Osteocyte (in vitro differentiated cells): ENCODE measurements at regions not wholly inside any gene's neighbourhood (a gene's known extent, or its start where the extent isn't known, plus 50 kb on each side); places are given as distances from the start of the nearest gene placed in this dataset.

Experiments
- DNase-seq: peaks from one replicate; pipeline ENCODE4 v3.0.0; 2021; ENCODE audit warnings: mixed read lengths; ENCODE audit not compliant: unreplicated experiment; ENCODE audit errors: extremely low spot score
- H3K27ac Mint-ChIP-seq: one replicate; pipeline ENCODE4 v1.8.0; 2021; ENCODE audit warnings: mild to moderate bottlenecking, mixed read lengths; ENCODE audit not compliant: unreplicated experiment
- H3K27me3 Mint-ChIP-seq: one replicate; pipeline ENCODE4 v1.8.0; 2021; ENCODE audit warnings: mixed read lengths; ENCODE audit not compliant: unreplicated experiment
- H3K36me3 Mint-ChIP-seq: one replicate; pipeline ENCODE4 v1.8.0; 2021; ENCODE audit warnings: mixed read lengths; ENCODE audit not compliant: unreplicated experiment
- H3K4me1 Mint-ChIP-seq: one replicate; pipeline ENCODE4 v1.8.0; 2021; ENCODE audit warnings: mixed read lengths; ENCODE audit not compliant: unreplicated experiment
- H3K4me3 Mint-ChIP-seq: one replicate; pipeline ENCODE4 v1.8.0; 2021; ENCODE audit warnings: mild to moderate bottlenecking, moderate library complexity, mixed read lengths; ENCODE audit not compliant: unreplicated experiment
- H3K9me3 Mint-ChIP-seq: one replicate; pipeline ENCODE4 v1.8.0; 2021; ENCODE audit warnings: mixed read lengths; ENCODE audit not compliant: unreplicated experiment
- TF ChIP-seq, protein P1 (sequence below): fragments of 200-600 bp; sonication (generic); IDR thresholded peaks from 2 replicates; pipeline ENCODE4 v1.5.0; 2021; ENCODE audit warnings: antibody characterized with exemption, mild to moderate bottlenecking, moderate library complexity

- Mint-ChIP-seq H3K27me3 (no peaks in the 10 kb centered on the region), H3K27ac (no peak overlapping the region), H3K9me3 (peaks cover 22% of the 10 kb centered on the region), H3K4me1 (no peaks in the 10 kb centered on the region), H3K4me3 (no peak overlapping the region), H3K36me3 (no peaks in the 10 kb centered on the region)
- TF ChIP-seq, protein P1, sequence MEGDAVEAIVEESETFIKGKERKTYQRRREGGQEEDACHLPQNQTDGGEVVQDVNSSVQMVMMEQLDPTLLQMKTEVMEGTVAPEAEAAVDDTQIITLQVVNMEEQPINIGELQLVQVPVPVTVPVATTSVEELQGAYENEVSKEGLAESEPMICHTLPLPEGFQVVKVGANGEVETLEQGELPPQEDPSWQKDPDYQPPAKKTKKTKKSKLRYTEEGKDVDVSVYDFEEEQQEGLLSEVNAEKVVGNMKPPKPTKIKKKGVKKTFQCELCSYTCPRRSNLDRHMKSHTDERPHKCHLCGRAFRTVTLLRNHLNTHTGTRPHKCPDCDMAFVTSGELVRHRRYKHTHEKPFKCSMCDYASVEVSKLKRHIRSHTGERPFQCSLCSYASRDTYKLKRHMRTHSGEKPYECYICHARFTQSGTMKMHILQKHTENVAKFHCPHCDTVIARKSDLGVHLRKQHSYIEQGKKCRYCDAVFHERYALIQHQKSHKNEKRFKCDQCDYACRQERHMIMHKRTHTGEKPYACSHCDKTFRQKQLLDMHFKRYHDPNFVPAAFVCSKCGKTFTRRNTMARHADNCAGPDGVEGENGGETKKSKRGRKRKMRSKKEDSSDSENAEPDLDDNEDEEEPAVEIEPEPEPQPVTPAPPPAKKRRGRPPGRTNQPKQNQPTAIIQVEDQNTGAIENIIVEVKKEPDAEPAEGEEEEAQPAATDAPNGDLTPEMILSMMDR, result no peak
- no peak for DNase-seq
Observed at GRCh38 chr11:133698654-133699053, 146.7 kb downstream of the SPATA19 start.

DNA sequence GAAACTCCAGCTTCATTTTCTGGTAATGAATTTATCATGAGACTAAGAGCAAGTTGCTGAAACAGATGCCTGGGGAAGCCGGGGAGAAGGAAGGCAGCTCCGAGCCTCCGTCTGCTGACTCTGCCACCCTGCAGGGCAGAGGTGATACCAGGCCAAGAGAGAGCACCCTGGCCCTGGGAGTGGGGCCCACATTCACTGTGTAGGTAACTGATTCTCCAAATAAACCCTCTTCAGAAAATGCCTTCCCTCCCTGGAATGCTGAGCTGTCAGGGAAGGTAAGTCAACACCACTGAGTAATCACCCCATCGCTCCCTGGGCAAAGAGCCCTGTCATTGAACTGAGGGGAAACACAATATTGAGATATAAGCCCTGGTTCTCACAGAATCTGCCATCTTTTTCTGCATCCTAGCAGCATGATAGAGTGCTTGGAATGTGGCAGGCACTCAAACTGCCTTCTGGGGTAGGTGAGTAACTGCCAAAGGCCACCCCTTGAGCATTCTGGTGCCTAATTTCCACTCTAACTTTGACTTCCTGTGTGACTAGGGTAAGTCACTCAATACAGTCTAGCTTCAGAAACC lies 147.6 kb downstream of the SPATA19 start:
- Mint-ChIP-seq H3K27me3 (no peaks in the 10 kb centered on the region), H3K4me3 (no peak overlapping the region), H3K9me3 (peaks cover 22% of the 10 kb centered on the region), H3K36me3 (no peaks in the 10 kb centered on the region), H3K27ac (no peak overlapping the region), H3K4me1 (no peaks in the 10 kb centered on the region)
- DNase-seq, result peak; percentile 75
- TF ChIP-seq, protein P1, result no peak

- TF ChIP-seq, protein P1, result no peak
- no peaks in the 10 kb centered on the region for H3K36me3 Mint-ChIP-seq
- no peak overlapping the region for H3K4me3 Mint-ChIP-seq
- peaks cover 22% of the 10 kb centered on the region for H3K9me3 Mint-ChIP-seq
- H3K27me3 Mint-ChIP-seq, result no peaks in the 10 kb centered on the region
- no peaks in the 10 kb centered on the region for H3K4me1 Mint-ChIP-seq
- DNase-seq, result no peak
- no peak overlapping the region for H3K27ac Mint-ChIP-seq
Observed at GRCh38 chr11:133697161-133697560, 148.2 kb downstream of the SPATA19 start.

DNA sequence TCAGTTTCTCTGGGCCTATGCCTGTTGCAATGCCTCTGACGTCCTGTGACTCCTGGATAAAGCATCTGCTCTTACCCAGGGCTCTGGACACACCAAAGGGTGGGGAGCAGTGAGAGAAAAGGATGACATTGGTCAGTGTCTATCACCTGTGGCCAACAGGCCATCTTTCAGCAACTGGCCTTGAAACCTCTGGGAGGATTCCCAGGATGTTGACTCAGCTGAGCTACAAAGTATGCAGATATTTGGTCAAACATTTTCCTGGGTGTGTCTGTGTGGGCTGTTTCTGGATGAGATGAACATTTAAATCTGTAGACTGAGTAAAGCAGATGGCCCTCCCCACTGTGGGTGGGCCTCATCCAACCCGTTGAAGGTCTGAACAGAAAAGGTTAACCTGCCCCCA lies 149.9 kb downstream of the SPATA19 start:
- TF ChIP-seq, protein P1, result no peak
- Mint-ChIP-seq H3K36me3 (no peaks in the 10 kb centered on the region), H3K9me3 (peaks cover 22% of the 10 kb centered on the region), H3K27me3 (no peaks in the 10 kb centered on the region), H3K4me1 (no peaks in the 10 kb centered on the region), H3K27ac (no peak overlapping the region), H3K4me3 (no peak overlapping the region)
- no peak for DNase-seq

GRCh38 chr11:133694701-133695100 lies 150.6 kb downstream of the SPATA19 start:
- Mint-ChIP-seq H3K9me3 (peaks cover 22% of the 10 kb centered on the region), H3K27me3 (no peaks in the 10 kb centered on the region), H3K27ac (no peak overlapping the region), H3K4me1 (no peaks in the 10 kb centered on the region), H3K36me3 (no peaks in the 10 kb centered on the region), H3K4me3 (no peak overlapping the region)
- no peak for DNase-seq
- TF ChIP-seq, protein P1, result no peak
